HEK293 (cell line): ENCODE measurements at regions not wholly inside any gene's neighbourhood (a gene's known extent, or its start where the extent isn't known, plus 50 kb on each side); places are given as distances from the start of the nearest gene placed in this dataset.
"Not testable (repeated sequence)": the region's sequence is repeated elsewhere in the genome, so short reads cannot be mapped to it uniquely, and the experiment has no call there.

Experiments used
- OSR2 ChIP-seq: fragments of 450-650 bp; formaldehyde crosslinking; IDR thresholded peaks from 2 replicates; pipeline ENCODE4 v1.5.1; 2016; ENCODE audit warnings: missing biosample characterization, missing genetic modification characterization
- SP2 ChIP-seq: fragments of 450-650 bp; formaldehyde crosslinking; IDR thresholded peaks from 2 replicates; pipeline ENCODE4 v1.5.1; 2016; ENCODE audit warnings: missing biosample characterization, missing genetic modification characterization
- WT1 ChIP-seq: fragments of 450-650 bp; formaldehyde crosslinking; IDR thresholded peaks from 2 replicates; pipeline ENCODE4 v1.5.1; 2016; ENCODE audit warnings: missing biosample characterization, missing genetic modification characterization
- ZNF621 ChIP-seq: fragments of 450-650 bp; formaldehyde crosslinking; IDR thresholded peaks from 2 replicates; pipeline ENCODE4 v1.5.1; 2017; ENCODE audit warnings: missing biosample characterization, missing genetic modification characterization
- ZNF629 ChIP-seq: fragments of 450-650 bp; formaldehyde crosslinking; IDR thresholded peaks from 2 replicates; pipeline ENCODE4 v1.5.1; 2017; ENCODE audit warnings: missing biosample characterization, missing genetic modification characterization
- ZNF654 ChIP-seq: fragments of 450-650 bp; formaldehyde crosslinking; IDR thresholded peaks from 2 replicates; pipeline ENCODE4 v1.5.1; 2016; ENCODE audit warnings: low read depth, missing biosample characterization, missing genetic modification characterization
- ZNF670 ChIP-seq: fragments of 450-650 bp; formaldehyde crosslinking; IDR thresholded peaks from 2 replicates; pipeline ENCODE4 v1.5.1; 2016; ENCODE audit warnings: missing biosample characterization, missing genetic modification characterization, low read depth
- ZNF792 ChIP-seq: fragments of 450-650 bp; formaldehyde crosslinking; IDR thresholded peaks from 2 replicates; pipeline ENCODE4 v1.5.1; 2016; ENCODE audit warnings: missing biosample characterization, missing genetic modification characterization
- TF ChIP-seq, protein P1 (sequence below): fragments of 450-650 bp; formaldehyde crosslinking; IDR thresholded peaks from 2 replicates; pipeline ENCODE4 v1.5.1; 2016; ENCODE audit warnings: missing biosample characterization, missing genetic modification characterization
- TF ChIP-seq, protein P2 (sequence below): sonication (generic); formaldehyde crosslinking; IDR thresholded peaks from 2 replicates; pipeline ENCODE4 v1.8.1; 2022; ENCODE audit warnings: mild to moderate bottlenecking, moderate library complexity, missing genetic modification reagents
- TF ChIP-seq, protein P3 (sequence below): fragments of 450-650 bp; formaldehyde crosslinking; IDR thresholded peaks from 2 replicates; pipeline ENCODE4 v1.5.1; 2016; ENCODE audit warnings: missing biosample characterization, missing genetic modification characterization, low read depth
- TF ChIP-seq, protein P4 (sequence below): fragments of 450-650 bp; IDR thresholded peaks from 2 replicates; pipeline ENCODE4 v1.5.1; 2018; ENCODE audit warnings: missing biosample characterization, mild to moderate bottlenecking, missing genetic modification characterization
- TF ChIP-seq, protein P5 (sequence below): fragments of 450-650 bp; formaldehyde crosslinking; IDR thresholded peaks from 2 replicates; pipeline ENCODE4 v1.5.1; 2016; ENCODE audit warnings: missing biosample characterization, missing genetic modification characterization
- TF ChIP-seq, protein P6 (sequence below): fragments of 450-650 bp; formaldehyde crosslinking; IDR thresholded peaks from 2 replicates; pipeline ENCODE4 v1.5.1; 2016; ENCODE audit warnings: missing biosample characterization, missing genetic modification characterization

DNA sequence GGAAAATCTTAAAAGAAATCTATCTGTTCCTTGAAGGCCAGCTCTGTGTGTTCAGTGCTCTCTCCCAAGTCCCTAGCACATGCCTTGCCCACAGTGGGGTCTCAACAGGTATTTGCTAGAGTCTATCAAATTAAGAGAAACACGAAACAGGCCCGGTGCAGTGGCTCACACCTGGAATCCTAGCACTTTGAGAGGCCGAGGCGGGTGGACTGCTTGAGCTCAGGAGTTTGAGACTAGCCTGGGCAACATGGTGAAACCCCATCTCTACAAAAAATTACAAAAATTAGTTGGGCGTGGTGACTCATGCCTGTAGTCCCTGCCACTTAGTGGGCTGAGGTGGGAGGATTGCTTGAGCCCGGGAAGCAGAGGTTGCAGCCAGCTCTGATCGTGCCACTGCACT lies 83.9 kb upstream of the NOMO2 start:
- TF ChIP-seq, protein P1, sequence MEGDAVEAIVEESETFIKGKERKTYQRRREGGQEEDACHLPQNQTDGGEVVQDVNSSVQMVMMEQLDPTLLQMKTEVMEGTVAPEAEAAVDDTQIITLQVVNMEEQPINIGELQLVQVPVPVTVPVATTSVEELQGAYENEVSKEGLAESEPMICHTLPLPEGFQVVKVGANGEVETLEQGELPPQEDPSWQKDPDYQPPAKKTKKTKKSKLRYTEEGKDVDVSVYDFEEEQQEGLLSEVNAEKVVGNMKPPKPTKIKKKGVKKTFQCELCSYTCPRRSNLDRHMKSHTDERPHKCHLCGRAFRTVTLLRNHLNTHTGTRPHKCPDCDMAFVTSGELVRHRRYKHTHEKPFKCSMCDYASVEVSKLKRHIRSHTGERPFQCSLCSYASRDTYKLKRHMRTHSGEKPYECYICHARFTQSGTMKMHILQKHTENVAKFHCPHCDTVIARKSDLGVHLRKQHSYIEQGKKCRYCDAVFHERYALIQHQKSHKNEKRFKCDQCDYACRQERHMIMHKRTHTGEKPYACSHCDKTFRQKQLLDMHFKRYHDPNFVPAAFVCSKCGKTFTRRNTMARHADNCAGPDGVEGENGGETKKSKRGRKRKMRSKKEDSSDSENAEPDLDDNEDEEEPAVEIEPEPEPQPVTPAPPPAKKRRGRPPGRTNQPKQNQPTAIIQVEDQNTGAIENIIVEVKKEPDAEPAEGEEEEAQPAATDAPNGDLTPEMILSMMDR (tag by site-specific recombination): not testable (repeated sequence)
- TF ChIP-seq OSR2 (tag by site-specific recombination); SP2 (tag by site-specific recombination); ZNF670 (tag by site-specific recombination); ZNF621; ZNF654 (tag by site-specific recombination); ZNF792 (tag by site-specific recombination); ZNF629; WT1 (tag by site-specific recombination): not testable (repeated sequence)
- TF ChIP-seq, protein P2, sequence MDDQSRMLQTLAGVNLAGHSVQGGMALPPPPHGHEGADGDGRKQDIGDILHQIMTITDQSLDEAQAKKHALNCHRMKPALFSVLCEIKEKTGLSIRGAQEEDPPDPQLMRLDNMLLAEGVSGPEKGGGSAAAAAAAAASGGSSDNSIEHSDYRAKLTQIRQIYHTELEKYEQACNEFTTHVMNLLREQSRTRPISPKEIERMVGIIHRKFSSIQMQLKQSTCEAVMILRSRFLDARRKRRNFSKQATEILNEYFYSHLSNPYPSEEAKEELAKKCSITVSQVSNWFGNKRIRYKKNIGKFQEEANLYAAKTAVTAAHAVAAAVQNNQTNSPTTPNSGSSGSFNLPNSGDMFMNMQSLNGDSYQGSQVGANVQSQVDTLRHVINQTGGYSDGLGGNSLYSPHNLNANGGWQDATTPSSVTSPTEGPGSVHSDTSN (CRISPR knock-in tag): not testable (repeated sequence)
- TF ChIP-seq, protein P3, sequence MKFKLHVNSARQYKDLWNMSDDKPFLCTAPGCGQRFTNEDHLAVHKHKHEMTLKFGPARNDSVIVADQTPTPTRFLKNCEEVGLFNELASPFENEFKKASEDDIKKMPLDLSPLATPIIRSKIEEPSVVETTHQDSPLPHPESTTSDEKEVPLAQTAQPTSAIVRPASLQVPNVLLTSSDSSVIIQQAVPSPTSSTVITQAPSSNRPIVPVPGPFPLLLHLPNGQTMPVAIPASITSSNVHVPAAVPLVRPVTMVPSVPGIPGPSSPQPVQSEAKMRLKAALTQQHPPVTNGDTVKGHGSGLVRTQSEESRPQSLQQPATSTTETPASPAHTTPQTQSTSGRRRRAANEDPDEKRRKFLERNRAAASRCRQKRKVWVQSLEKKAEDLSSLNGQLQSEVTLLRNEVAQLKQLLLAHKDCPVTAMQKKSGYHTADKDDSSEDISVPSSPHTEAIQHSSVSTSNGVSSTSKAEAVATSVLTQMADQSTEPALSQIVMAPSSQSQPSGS (tag by site-specific recombination): not testable (repeated sequence)
- TF ChIP-seq, protein P4, sequence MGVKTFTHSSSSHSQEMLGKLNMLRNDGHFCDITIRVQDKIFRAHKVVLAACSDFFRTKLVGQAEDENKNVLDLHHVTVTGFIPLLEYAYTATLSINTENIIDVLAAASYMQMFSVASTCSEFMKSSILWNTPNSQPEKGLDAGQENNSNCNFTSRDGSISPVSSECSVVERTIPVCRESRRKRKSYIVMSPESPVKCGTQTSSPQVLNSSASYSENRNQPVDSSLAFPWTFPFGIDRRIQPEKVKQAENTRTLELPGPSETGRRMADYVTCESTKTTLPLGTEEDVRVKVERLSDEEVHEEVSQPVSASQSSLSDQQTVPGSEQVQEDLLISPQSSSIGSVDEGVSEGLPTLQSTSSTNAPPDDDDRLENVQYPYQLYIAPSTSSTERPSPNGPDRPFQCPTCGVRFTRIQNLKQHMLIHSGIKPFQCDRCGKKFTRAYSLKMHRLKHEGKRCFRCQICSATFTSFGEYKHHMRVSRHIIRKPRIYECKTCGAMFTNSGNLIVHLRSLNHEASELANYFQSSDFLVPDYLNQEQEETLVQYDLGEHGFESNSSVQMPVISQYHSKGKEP (tag by site-specific recombination): not testable (repeated sequence)
- TF ChIP-seq, protein P5, sequence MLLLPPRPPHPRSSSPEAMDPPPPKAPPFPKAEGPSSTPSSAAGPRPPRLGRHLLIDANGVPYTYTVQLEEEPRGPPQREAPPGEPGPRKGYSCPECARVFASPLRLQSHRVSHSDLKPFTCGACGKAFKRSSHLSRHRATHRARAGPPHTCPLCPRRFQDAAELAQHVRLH (tag by site-specific recombination): not testable (repeated sequence)
- TF ChIP-seq, protein P6, sequence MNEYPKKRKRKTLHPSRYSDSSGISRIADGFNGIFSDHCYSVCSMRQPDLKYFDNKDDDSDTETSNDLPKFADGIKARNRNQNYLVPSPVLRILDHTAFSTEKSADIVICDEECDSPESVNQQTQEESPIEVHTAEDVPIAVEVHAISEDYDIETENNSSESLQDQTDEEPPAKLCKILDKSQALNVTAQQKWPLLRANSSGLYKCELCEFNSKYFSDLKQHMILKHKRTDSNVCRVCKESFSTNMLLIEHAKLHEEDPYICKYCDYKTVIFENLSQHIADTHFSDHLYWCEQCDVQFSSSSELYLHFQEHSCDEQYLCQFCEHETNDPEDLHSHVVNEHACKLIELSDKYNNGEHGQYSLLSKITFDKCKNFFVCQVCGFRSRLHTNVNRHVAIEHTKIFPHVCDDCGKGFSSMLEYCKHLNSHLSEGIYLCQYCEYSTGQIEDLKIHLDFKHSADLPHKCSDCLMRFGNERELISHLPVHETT (tag by site-specific recombination): not testable (repeated sequence)
